GM18499 (cell line): ENCODE measurements at regions not wholly inside any gene's neighbourhood (a gene's known extent, or its start where the extent isn't known, plus 50 kb on each side); places are given as distances from the start of the nearest gene placed in this dataset.
"Not testable (repeated sequence)": the region's sequence is repeated elsewhere in the genome, so short reads cannot be mapped to it uniquely, and the experiment has no call there.

Source experiments
- ATAC-seq: cut with Tn5 transposase; IDR thresholded peaks from one replicate; pipeline ENCODE4 v1.9.1; 2021; ENCODE audit warnings: moderate number of reproducible peaks; ENCODE audit not compliant: insufficient read depth, unreplicated experiment

GRCh38 chr10:33073641-33074415 lies 115.8 kb upstream of the ITGB1 start:
- no peak for ATAC-seq

- ATAC-seq = no peak
Observed at GRCh38 chr10:33071857-33072256, 113.8 kb upstream of the ITGB1 start.

GRCh38 chr10:33070101-33070500 lies 112.1 kb upstream of the ITGB1 start:
- no peak for ATAC-seq

- no peak for ATAC-seq
Observed at GRCh38 chr10:33067917-33068316, 109.9 kb upstream of the ITGB1 start.

GRCh38 chr10:33067481-33067880 lies 109.5 kb upstream of the ITGB1 start:
- ATAC-seq = no peak

GRCh38 chr10:33066558-33067236 lies 108.7 kb upstream of the ITGB1 start:
- ATAC-seq = no peak

GRCh38 chr10:33065111-33065510 lies 107.1 kb upstream of the ITGB1 start:
- ATAC-seq = no peak

GRCh38 chr10:33064706-33065105 lies 106.7 kb upstream of the ITGB1 start:
- ATAC-seq = no peak

GRCh38 chr10:33057620-33058019 lies 99.6 kb upstream of the ITGB1 start:
- no peak for ATAC-seq

GRCh38 chr10:33056828-33057596 lies 99.0 kb upstream of the ITGB1 start:
- ATAC-seq = no peak

GRCh38 chr10:33055625-33056024 lies 97.6 kb upstream of the ITGB1 start:
- no peak for ATAC-seq

- ATAC-seq = no peak
Observed at GRCh38 chr10:33052915-33053810, 95.1 kb upstream of the ITGB1 start.

GRCh38 chr10:33052263-33052875 lies 94.3 kb upstream of the ITGB1 start:
- ATAC-seq = no peak

GRCh38 chr10:33049963-33050920 lies 92.2 kb upstream of the ITGB1 start:
- ATAC-seq = not testable (repeated sequence)

GRCh38 chr10:33048223-33048622 lies 90.2 kb upstream of the ITGB1 start:
- ATAC-seq = no peak

- ATAC-seq = no peak
Observed at GRCh38 chr10:33047655-33048054, 89.6 kb upstream of the ITGB1 start.

- ATAC-seq = no peak
Observed at GRCh38 chr10:33046792-33047191, 88.8 kb upstream of the ITGB1 start.

- no peak for ATAC-seq
Observed at GRCh38 chr10:33045421-33045820, 87.4 kb upstream of the ITGB1 start.

- no peak for ATAC-seq
Observed at GRCh38 chr10:33042565-33042964, 84.5 kb upstream of the ITGB1 start.
